KG1 (cell line): ENCODE measurements at regions not wholly inside any gene's neighbourhood (a gene's known extent, or its start where the extent isn't known, plus 50 kb on each side); places are given as distances from the start of the nearest gene placed in this dataset.

Experiments used
- DNase-seq: peaks from one replicate; lab custom pipeline; 2025; lab: John Stamatoyannopoulos, UW

DNA sequence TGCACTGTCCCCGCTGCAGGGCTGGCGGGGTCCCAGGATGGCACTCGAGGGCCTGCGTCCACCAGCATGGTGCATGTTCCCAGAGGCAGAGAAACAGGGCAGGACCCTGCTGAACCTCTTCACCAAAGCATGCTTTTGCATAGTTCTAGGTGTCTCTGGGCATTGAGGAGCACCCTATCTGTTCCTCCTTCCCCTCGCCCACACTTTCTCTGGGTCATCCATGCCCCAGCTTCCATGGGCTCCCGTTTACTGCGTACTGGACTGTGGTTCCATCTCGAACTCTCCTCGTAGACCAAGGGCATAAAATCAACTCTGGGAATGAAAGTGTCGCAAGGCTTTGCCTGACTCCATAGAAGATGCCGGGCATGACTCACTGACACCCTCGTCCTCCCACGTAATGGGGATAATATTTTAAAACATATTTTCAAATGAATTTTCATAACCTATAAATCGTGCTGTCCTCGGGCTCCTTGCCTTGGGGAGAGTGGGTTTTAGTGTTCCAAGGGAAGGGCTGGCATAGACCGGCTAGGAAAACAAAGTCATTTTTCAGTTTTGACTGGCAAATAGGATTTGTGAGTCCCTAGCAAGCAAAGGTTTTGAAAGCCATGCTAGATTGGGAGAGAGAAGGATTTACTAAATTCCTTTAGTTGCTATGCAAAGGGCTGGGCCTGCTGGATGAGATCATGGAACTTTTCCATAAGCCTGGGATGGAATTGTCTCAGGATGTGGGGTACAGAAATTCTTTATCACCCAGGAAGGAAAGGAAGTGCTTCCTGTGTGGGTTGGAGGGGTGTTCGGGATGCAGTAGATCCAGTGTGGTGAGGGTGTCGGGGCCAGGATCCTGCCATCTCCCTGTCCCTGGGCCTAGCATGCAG lies 498.7 kb upstream of the MKI67 start:
- DNase-seq, result no peak

DNA sequence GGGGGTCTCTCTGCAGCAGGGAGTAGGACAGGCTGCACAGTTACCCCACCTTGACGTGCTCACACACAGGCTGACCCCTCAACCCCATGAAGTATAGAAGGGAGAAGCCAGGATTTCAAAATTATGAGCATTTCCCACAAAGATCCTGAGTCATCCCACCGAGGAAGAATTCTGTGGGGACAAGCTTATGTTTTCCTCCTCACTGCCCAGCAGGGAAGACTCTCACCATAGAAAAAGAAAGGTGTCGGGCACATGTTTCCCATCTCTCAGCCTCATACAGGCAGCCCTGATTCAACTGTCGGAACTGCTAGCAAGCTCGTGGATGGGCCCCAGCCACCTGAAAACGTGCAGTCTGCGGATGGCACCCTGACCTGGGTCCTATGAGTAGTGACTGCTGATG lies 499.7 kb upstream of the MKI67 start:
- DNase-seq, result no peak

DNA sequence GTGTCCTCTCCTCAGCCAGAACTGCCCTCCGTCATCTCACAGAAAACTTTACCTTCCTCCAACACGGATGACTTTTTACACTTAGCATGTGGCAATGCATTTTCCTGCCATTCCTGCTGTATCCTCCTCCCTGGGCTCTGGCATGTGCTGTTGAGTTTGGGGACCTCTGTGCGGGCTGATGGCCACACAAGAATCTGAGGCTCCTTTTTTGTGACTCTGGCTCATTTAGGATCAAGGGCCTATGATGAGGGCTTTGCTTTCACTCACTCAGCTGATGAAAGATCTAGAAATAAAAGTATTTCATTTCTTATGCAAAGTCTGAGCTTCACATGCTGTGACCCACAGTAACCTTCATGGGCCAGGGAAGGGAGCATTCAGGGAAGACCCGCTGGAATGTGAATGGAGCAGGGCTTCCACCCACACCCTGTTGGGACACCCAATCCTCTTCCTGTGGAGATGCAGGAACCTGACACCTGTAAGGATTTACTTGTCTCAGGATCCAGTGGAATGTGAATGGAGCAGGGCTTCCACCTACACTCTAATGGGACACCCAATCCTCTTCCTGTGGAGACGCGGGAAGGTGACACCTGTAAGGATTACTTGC lies 500.3 kb upstream of the MKI67 start:
- DNase-seq, result no peak

DNA sequence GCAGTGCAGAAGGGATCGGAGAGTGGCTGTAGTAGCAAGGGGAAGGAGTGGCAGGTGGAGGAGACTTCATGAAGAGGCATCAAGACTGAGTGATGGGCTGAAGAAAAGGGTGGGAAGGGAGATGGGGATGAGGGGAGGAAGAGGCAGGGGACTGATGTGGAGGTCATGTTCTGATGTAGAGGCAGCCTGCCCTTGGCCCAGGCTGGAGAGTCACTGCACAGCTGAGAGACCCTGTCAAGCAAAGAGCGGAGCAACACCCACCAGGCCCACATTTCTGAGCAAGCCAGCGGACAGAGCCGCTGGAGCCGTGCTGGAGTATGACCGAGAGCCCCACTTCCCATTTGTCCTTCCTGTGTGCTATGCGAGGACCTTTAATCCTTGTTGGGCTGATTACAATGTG lies 501.6 kb upstream of the MKI67 start:
- DNase-seq, result no peak

DNA sequence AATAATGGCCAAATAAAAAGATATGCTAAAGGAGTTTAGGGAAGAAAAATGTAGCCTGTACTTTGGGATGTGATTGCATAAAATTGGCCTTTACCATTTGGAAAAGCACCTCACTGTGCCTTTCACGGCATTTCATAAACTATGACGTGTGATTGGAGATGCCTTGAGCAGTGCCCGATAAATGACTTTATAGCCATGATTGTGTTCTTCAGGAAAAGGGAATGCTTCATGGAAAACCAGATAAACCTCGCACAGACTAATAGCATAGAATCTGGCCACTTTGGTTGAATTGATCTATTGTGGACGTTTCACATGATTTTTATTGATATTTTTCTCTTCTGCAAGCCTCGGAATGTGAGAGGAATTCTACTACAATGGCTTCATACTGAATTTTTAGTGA lies 502.0 kb upstream of the MKI67 start:
- no peak for DNase-seq

DNA sequence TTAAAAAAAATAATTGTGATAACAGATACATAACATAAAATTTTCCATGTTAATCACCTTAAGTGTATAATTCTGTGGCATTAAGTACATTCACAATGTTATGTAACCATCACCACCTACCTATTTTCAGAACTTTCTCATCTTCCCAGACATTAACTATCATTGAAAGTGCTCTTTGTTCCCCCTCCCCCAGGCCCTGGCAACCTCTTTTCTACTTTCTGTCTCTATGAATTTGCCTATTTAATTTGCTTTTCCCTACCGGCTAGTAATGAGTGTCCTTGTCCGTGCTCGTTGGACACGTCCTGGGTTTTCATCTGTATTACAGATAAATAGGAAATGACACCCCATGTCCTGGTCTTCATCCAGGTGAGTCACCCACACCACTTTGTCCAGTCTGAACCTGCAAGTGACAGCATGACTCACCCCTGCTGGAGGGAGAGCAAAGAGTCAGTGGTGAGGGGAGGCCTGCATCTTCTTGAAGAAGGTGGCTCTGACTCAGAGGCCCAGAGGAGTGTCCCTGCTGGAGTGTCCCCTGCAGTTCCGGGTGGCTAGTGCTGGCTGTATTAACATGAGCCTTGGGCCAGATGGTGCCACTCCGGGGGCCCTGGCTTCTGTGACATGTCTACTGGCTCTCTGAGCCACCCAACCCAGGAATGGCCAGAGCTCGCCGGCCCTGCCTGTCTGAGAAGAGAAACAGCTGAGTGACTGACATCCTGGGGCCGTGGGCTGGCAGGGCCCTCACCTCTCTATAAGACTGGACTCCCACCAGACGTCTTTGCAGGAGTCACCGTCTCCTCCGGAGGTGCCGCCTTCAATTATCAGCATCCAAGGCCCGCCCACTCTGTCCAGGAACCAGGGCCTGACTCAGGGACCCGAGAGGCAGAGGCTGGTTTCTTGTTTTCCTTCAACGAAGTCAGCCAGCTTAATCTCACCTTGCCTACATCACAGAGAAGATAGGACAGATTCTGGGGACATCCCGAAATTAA lies 503.2 kb upstream of the MKI67 start:
- DNase-seq, result no peak

DNA sequence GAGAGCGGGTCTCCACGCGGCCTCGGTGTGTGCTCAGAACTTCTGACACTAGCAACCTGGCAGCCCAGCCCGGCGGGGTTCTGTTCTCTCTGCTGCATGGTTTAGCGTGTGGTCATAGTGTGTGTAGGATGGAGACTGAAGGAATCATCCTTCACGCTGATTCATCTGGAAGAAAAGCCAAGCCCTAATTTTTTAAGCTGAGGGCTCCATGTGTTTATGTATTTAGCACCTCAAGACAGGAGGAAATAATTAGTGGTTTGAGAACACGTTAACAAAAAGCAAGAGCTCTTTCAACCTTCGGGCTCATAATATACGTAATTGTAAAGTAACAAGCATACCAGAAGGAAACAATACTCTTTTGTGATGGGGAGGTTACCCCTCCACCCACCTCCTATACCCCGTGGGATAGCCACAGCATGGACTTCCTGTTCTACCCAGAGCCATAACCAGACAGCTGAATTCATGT lies 504.6 kb upstream of the MKI67 start:
- DNase-seq, result no peak

DNA sequence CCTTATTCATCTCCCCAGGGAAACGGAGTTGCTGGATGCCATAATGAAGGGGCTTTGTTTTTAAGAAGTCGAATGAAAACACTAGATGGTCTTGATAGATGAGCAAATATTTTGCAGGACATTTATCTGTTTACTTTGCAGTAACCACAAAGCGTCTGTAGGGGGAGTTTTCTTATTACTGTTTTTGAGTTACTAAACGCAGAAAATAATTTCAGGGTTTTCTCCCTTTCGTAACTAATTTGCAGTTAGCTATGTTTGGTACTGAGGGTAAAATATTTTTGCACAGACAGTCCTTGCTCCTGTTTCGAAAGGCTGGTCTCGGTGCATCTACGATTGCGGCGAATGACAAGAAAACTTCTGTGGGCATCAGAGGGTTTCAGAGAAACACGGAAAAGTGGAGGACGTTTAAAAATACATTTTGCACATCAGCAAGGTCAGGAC lies 505.6 kb upstream of the MKI67 start:
- no peak for DNase-seq

DNA sequence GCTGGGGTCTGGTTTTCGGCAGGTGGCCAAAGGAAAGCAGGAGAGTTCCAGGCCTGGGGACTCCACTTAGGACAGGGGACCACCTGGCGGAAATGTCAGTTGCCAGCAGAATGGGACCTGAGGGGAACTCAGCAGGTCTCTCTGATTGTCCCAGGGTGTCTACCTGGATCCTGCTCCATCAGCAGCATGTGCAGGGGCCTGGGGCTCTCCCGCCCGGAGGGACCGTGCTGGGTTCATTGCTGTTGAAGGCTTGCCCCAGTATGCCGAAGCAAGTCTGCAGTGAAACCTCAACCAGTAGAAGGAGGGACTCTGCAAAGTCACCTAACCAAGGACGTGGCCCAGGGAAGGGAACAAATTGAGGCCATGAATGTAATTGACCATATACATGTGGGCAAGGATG lies 506.5 kb upstream of the MKI67 start:
- DNase-seq, result no peak

DNA sequence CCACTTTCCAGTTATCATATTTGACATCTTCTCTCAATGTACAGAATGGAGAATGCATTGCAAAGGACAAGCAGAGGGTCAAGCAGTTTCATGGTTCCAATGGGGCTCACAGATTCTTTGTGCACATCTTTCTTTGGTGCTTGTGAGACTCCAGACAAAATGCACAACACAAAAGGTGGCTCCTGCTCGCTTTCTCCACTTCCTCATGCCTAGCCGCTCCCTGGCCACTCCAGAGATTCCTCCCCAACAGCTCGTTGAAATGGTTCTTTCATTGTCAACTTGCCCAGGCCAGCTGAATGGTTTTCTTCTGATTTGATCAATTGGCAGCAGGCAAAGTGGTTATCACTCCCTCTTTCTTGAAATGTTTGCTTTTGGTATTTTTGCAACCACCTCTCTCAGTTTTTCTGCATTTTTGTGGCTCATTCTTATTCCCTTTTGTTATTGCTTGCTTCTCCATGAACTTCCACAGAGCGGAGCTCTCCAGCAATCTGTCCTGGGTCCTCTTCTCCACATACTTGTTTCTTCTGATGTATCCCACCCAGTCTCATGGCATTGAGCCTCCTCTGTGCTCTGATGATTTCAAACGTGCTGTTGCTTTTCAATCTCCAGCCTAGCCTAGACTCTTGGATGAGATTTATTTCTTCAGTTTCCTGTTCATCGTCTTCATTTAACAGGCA lies 507.8 kb upstream of the MKI67 start:
- no peak for DNase-seq

DNA sequence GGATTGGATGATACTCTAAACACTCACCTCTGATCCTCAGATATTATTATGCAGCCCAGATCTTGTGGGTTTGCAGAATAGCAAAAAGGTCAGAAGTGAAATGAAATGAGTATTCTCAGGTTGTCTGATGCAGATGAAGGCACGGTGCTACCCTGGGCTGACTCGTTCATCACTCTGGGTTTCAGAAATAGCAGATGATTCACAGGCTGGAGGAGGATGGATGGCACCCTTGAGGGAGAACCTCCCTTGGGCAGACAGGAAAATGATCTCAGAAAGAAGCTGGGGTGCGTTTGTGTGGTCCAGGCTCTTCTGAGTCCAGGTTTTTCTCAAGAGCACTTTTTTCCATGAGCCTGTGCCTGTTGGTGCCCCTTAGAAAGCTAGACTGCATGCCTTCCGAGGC lies 515.8 kb upstream of the MKI67 start:
- DNase-seq, result no peak

DNA sequence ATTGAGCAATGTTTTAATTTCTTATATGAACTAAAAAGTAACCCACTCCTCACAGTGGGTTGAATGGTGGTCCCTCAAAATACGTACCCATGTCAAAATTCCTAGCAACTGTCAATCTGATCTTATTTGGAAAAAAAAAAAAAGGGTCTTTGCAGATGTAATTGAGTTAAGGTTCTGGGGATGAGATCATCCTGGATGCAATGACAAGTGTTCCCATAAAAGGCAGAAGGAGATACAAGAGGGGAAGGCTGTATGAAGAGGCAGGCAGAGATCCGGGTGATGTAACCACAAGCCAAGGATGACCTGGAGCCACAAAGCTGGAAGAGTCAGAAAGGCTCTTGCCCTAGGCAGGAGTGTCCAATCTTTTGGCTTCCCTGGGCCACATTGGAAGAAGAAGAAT lies 516.3 kb upstream of the MKI67 start:
- no peak for DNase-seq

DNA sequence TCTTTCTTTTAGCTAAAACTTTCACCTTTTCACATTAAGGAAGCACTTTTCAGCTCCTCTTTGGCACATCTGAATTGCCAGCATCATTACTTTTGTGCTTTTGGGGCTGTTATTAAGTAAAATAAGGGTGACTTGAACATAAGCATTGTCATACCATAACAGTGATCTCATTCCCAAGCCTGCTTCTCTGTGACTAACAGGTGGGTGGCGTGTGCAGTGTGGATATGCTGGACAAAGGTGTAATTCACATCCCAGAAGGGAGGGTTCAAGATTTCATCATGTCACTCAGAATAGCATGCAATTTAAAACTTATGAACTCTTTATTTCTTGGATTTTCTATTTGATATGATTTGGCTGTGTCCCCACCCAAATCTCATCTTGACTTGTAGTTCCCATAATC lies 517.4 kb upstream of the MKI67 start:
- no peak for DNase-seq

DNA sequence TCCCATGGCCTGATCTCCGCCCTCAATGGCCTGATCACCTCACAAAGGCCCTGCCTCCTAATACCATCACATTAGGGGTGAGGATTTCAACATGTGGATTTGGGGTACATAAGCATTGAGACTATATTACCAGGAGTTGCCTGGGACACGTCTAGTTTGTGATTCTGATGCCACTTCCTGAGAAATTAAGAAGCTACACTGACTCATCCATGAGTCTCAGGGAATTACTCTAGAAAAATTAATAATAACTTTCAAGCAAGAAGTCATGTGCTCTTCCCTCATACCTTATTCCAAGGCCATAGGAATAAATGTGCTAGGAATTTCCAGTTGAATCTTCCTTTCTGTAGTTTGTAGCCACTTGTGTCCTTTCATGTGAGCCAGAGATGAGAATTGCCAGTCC lies 519.3 kb upstream of the MKI67 start:
- DNase-seq, result no peak

DNA sequence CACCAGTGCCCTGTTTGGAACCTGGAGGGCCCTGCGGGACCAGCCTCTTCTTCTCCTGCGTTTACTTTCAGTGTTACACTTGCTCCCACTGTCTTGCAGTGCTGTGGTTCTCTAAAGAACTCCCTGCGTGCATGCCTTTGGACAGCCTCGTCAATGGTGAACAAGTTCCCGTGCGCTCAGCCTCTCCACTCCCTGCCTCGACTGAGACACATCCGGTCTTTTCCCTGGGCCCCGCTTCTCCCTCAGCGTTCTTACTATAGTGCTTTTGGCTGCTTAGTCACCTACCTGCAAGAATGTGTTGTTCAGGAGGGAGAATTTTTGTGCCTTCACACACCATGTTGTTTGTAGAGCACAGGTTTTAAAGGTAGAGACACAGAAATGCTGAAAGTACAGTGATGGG lies 520.7 kb upstream of the MKI67 start:
- DNase-seq, result no peak

DNA sequence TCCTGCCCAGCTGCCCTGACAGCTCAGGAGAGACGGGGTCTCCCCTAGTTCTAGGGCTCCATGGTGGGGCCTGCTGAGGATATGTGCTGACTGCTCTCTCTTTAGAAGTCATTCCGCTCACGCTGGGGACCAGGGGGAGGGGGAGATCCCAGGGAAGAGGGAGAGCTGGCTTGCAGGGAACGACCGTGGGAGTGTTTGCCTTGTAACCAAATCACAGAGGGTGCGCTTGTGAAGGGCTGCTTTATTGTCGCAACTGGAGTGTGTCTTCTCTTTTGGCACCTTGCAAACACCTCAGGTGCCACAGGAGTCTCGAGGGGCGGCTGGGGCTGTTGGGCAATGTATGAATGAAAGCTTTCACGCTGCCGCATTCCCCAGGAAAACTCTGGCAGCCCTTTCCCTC lies 531.3 kb upstream of the MKI67 start:
- DNase-seq, result no peak

DNA sequence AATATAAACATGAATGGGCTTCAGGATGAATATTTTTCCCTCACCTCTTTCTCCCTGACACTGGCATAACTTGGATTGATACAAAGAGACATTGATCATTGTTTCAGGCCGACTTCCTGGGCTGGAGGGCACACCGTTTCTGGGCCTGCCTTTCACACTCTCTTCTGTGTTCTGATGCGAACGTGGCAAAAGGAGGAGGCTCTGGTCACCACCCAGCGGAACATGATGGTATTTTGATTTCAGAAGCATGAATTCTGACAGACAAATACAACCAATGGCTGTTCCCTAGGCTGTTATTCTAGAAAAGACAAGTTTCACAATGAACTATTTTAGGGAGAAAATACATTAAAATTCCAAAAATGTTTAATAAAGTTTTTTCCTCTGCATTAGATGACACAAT lies 534.5 kb upstream of the MKI67 start:
- DNase-seq, result no peak

DNA sequence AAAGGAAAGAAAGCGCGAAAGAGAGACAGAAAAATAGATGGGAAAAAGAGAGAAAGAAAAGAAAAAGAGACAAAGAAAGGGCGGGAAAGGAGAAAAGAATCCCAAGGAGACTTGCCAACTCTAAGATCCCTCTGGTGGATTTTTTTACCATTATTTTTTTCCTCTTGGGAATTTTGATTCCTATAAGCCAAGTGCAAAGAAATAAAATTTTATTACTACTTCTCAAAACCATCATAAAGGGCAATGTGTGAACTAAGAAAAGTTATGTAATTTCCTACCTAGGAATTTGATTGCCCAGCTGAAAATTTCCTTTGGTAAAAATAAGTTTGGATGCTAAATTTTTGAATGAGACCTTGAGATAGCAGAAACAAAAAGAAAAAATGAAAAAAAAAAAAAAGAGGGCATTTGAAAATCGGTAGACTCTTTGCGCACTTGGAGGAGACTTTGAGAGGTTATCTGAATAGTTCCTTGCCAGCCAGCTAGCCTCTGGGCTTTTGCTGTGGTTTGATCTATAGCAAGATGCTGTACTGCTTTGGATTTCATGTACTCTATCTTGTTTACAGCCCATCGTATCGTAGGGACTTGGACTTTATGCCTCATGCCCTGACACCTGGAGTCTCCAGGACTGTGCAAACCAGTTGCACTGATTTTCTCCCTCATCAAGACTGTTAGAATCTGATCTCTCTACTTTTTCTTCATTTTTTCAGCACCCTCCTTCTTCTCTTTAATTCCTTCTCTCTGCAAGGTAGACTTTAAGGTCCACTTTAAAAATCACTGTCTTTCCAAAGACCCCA lies 535.4 kb upstream of the MKI67 start:
- DNase-seq, result no peak

DNA sequence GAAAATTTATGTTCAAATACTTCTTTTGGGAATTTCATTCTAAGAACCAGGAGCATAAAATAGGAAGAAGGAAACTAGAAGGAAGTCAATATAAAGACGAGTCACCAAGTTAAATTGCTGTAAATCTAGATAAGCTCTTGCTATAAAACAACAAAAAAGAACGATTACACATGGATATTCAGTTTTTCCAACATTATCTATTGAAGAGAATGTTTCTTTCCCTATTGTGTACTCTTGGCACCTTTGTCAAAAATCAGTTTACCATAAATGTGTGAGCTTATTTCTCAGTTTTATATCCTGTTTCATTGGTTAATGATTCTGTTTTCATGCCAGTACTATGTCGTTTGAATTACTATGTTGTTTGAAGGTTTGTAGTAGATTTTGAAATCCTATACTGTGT lies 536.3 kb upstream of the MKI67 start:
- DNase-seq, result no peak

DNA sequence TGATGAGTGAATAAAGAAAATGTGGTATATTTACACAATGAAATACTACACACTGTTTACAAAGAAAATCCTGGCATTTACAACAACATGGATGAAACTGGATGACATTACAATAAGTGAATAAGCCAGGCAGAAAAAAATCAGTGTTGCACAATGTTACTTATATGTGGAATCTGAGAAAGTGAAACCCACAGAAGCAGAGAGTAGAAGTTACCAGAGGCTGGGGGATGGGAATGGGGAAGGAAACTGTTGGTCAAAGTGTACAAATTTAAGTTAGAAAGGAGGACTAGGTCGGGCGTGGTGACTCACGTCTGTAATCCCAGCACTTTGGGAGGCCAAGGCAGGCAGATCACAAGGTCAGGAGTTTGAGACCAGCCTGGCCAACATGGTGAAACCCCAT lies 538.5 kb upstream of the MKI67 start:
- no peak for DNase-seq

DNA sequence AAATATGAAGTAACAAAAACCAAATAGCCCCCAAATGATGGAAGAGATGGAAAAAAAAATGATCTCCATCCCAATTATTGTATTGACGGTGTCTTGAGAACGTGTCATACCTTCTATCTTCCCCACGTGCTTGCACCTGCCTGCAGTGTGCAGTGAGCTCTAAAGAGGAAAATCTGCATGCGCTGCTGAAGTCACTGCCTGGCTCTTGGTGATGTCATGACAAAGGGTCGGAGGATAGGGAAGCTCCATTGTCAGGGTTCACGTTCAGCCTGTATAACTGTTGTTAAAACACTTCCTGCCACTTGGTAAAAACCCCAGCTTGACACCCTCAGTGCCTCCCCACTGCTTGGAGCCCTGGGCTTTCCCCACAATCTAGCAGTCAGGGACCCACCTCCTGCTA lies 549.2 kb upstream of the MKI67 start:
- no peak for DNase-seq
